H9 (cell line): ENCODE measurements at regions not wholly inside any gene's neighbourhood (a gene's known extent, or its start where the extent isn't known, plus 50 kb on each side); places are given as distances from the start of the nearest gene placed in this dataset.

ENCODE experiments used
- DNase-seq: peaks from one replicate; pipeline ENCODE4 v3.0.0-alpha.2; 2017
- H2AFZ ChIP-seq: one replicate; pipeline ENCODE4 v1.6.1; 2013; ENCODE audit warnings: mild to moderate bottlenecking, low read length, control low read depth, moderate library complexity
- H2AK5ac ChIP-seq: 2 replicates; pipeline ENCODE4 v1.6.1; 2013; ENCODE audit warnings: low read length, control low read depth, mixed read lengths; ENCODE audit not compliant: insufficient read length
- H2BK120ac ChIP-seq: one replicate; pipeline ENCODE4 v1.6.1; 2013; ENCODE audit warnings: low read depth, mild to moderate bottlenecking, low read length, control low read depth, inconsistent platforms; ENCODE audit not compliant: poor library complexity, severe bottlenecking
- H2BK12ac ChIP-seq: 2 replicates; pipeline ENCODE4 v1.6.1; 2013; ENCODE audit warnings: low read length, control low read depth, mixed read lengths, low read depth; ENCODE audit not compliant: insufficient read length
- H2BK15ac ChIP-seq: 2 replicates; pipeline ENCODE4 v1.6.1; 2013; ENCODE audit warnings: low read depth, low read length, control low read depth
- H2BK20ac ChIP-seq: one replicate; pipeline ENCODE4 v1.6.1; 2013; ENCODE audit warnings: low read depth, mild to moderate bottlenecking, low read length, control low read depth, inconsistent platforms; ENCODE audit not compliant: poor library complexity, severe bottlenecking
- H2BK5ac ChIP-seq: 2 replicates; pipeline ENCODE4 v1.6.1; 2013; ENCODE audit warnings: low read length, control low read depth, mixed read lengths; ENCODE audit not compliant: insufficient read length
- H3K14ac ChIP-seq: 2 replicates; pipeline ENCODE4 v1.6.1; 2013; ENCODE audit warnings: low read length, control low read depth; ENCODE audit not compliant: insufficient read depth
- H3K18ac ChIP-seq: 2 replicates; pipeline ENCODE4 v1.6.1; 2013; ENCODE audit warnings: low read depth, mild to moderate bottlenecking, mixed read lengths, low read length, control low read depth; ENCODE audit not compliant: insufficient read length
- H3K23ac ChIP-seq: 2 replicates; pipeline ENCODE4 v1.6.1; 2013; ENCODE audit warnings: low read length, control low read depth, mixed read lengths, low read depth; ENCODE audit not compliant: insufficient read length
- H3K23me2 ChIP-seq: 2 replicates; pipeline ENCODE4 v1.6.1; 2013; ENCODE audit warnings: low read depth, mild to moderate bottlenecking, mixed read lengths, low read length, control low read depth; ENCODE audit not compliant: insufficient read length, poor library complexity, severe bottlenecking
- H3K27ac ChIP-seq: 2 replicates; pipeline ENCODE4 v1.5.1; 2013; ENCODE audit warnings: low read length, control low read depth, mixed read lengths, low read depth; ENCODE audit not compliant: insufficient read length
- H3K27me3 ChIP-seq: 2 replicates; pipeline ENCODE4 v1.6.1; 2013; ENCODE audit warnings: low read length, control low read depth, inconsistent platforms; ENCODE audit not compliant: insufficient read depth
- H3K4ac ChIP-seq: 2 replicates; pipeline ENCODE4 v1.6.1; 2013; ENCODE audit warnings: low read depth, mild to moderate bottlenecking, control low read depth, inconsistent platforms, low read length, moderate library complexity
- H3K4me1 ChIP-seq: 2 replicates; pipeline ENCODE4 v1.6.1; 2013; ENCODE audit warnings: low read length, control low read depth, inconsistent platforms; ENCODE audit not compliant: insufficient read depth
- H3K4me2 ChIP-seq: 2 replicates; pipeline ENCODE4 v1.6.1; 2013; ENCODE audit warnings: low read length, control low read depth, mixed read lengths; ENCODE audit not compliant: insufficient read length, insufficient read depth
- H3K56ac ChIP-seq: 2 replicates; pipeline ENCODE4 v1.6.1; 2013; ENCODE audit warnings: low read depth, mild to moderate bottlenecking, mixed read lengths, low read length, control low read depth; ENCODE audit not compliant: insufficient read length
- H3K79me1 ChIP-seq: 2 replicates; pipeline ENCODE4 v1.6.1; 2013; ENCODE audit warnings: low read depth, mild to moderate bottlenecking, moderate library complexity, low read length, control low read depth, inconsistent platforms; ENCODE audit not compliant: insufficient read depth, poor library complexity, severe bottlenecking
- H3K79me2 ChIP-seq: 2 replicates; pipeline ENCODE4 v1.6.1; 2013; ENCODE audit warnings: low read length, control low read depth, inconsistent platforms; ENCODE audit not compliant: insufficient read depth
- H3K9ac ChIP-seq: 2 replicates; pipeline ENCODE4 v1.6.1; 2013; ENCODE audit warnings: low read length, control low read depth, mixed read lengths; ENCODE audit not compliant: insufficient read length; ENCODE audit errors: extremely low read depth
- H3K9me3 ChIP-seq: one replicate; pipeline ENCODE4 v1.6.1; 2013; ENCODE audit warnings: low read depth, low read length, inconsistent platforms; ENCODE audit not compliant: control insufficient read depth
- H3T11ph ChIP-seq: one replicate; pipeline ENCODE4 v1.6.1; 2013; ENCODE audit warnings: mild to moderate bottlenecking, low read length, control low read depth, inconsistent platforms
- H4K20me1 ChIP-seq: one replicate; pipeline ENCODE4 v1.6.1; 2013; ENCODE audit not compliant: control insufficient read depth, insufficient read length, insufficient read depth
- H4K5ac ChIP-seq: 2 replicates; pipeline ENCODE4 v1.6.1; 2013; ENCODE audit warnings: low read depth, mild to moderate bottlenecking, mixed read lengths, low read length, control low read depth; ENCODE audit not compliant: insufficient read length
- H4K8ac ChIP-seq: replicated peaks from 2 replicates; pipeline ENCODE4 v1.6.1; 2013; ENCODE audit warnings: low read length, control low read depth, mixed read lengths, low read depth; ENCODE audit not compliant: insufficient read length
- H4K91ac ChIP-seq: 2 replicates; pipeline ENCODE4 v1.6.1; 2013; ENCODE audit warnings: low read depth, mild to moderate bottlenecking, moderate library complexity, mixed read lengths, low read length, control low read depth; ENCODE audit not compliant: insufficient read length
- H3K27ac Mint-ChIP-seq, 3 experiments: 2 replicates in 2 of 3; 3 replicates in 1 of 3; pipeline ENCODE4 v1.8.0; 2020 to 2021; ENCODE audit warnings: mixed read lengths in 3 of 3, mild to moderate bottlenecking in 1 of 3, moderate library complexity in 1 of 3
- H3K27me3 Mint-ChIP-seq: 2 replicates; pipeline ENCODE4 v1.8.0; 2021; ENCODE audit warnings: low read depth, mild to moderate bottlenecking, moderate library complexity, mixed read lengths
- H3K36me3 Mint-ChIP-seq, 3 experiments: 2 replicates in 2 of 3; 3 replicates in 1 of 3; pipeline ENCODE4 v1.8.0; 2020 to 2021; ENCODE audit warnings: low read depth in 3 of 3, mixed read lengths in 3 of 3; ENCODE audit not compliant: insufficient read depth in 1 of 3
- H3K4me1 Mint-ChIP-seq, 2 experiments: 2 replicates each; pipeline ENCODE4 v1.8.0; 2020; ENCODE audit warnings: mixed read lengths in 2 of 2
- H3K4me3 Mint-ChIP-seq, 2 experiments: 2 replicates in 1 of 2; 3 replicates in 1 of 2; pipeline ENCODE4 v1.8.0; 2020 to 2021; ENCODE audit warnings: mild to moderate bottlenecking in 2 of 2, mixed read lengths in 2 of 2, moderate library complexity in 1 of 2
- H3K9me3 Mint-ChIP-seq, 2 experiments: 2 replicates in 1 of 2; 3 replicates in 1 of 2; pipeline ENCODE4 v1.8.0; 2020; ENCODE audit warnings: mild to moderate bottlenecking in 2 of 2, mixed read lengths in 2 of 2, moderate library complexity in 1 of 2
- WGBS: extraction: QIAGEN DNeasy Blood & Tissue Kit; methylation state at CpG from one replicate; pipeline ENCODE4 v1.1.7; 2013; ENCODE audit warnings: missing lambda C conversion rate, low lambda C conversion rate, mixed read lengths; ENCODE audit not compliant: insufficient read length; ENCODE audit errors: extremely low coverage; 5-methylcytosine and 5-hydroxymethylcytosine counted together
- TF ChIP-seq, protein P1 (sequence below): fragments of 200-600 bp; sonication (generic); conservative IDR thresholded peaks from 3 replicates; pipeline ENCODE4 v1.8.0; 2021; ENCODE audit warnings: antibody characterized with exemption, mild to moderate bottlenecking

DNA sequence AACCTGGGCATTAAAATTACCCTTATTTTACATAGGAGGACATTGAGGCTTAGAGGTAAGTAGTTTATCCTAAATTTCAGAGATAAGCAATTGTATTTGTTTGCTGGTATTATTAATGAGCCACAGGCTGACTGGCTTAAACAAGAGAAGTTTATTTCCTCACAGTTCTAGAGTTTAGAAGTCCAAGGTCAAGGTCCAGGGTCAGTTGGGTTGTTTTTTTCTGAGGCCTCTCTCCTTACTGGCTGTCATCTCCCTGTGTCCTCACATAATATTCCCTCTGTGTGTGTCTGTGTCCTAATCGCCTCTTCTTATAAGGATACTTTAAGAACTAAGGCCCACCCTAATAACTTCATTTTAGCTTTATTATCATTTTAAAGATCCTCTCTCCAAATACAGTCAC, 294.9 kb upstream of the ATP5MC3 start:
- Histone ChIP-seq H3K9me3 (no peaks in the 10 kb centered on the region), H2BK120ac (no peak overlapping the region), H2AK5ac (no peak overlapping the region), H3K27me3 (no peaks in the 10 kb centered on the region), H4K8ac (no peak overlapping the region), H3K79me1 (no peaks in the 10 kb centered on the region), H3K23ac (no peak overlapping the region), H2BK12ac (no peak overlapping the region), H3K4me1 (no peaks in the 10 kb centered on the region), H2BK20ac (no peak overlapping the region), H3K23me2 (no peaks in the 10 kb centered on the region), H2AFZ (no peak overlapping the region), H2BK5ac (no peak overlapping the region), H2BK15ac (no peak overlapping the region), H3K4me2 (no peak overlapping the region), H3K9ac (no peak overlapping the region), H3K4ac (no peak overlapping the region), H3K27ac (no peak overlapping the region), H3K56ac (no peak overlapping the region), H3K14ac (no peak overlapping the region), H3K79me2 (no peaks in the 10 kb centered on the region), H3K18ac (no peak overlapping the region), H4K5ac (no peak overlapping the region), H4K20me1 (no peaks in the 10 kb centered on the region), H3T11ph (no peak overlapping the region), H4K91ac (no peak overlapping the region)
- no peak overlapping the region for H3K4me3 Mint-ChIP-seq
- TF ChIP-seq, protein P1, sequence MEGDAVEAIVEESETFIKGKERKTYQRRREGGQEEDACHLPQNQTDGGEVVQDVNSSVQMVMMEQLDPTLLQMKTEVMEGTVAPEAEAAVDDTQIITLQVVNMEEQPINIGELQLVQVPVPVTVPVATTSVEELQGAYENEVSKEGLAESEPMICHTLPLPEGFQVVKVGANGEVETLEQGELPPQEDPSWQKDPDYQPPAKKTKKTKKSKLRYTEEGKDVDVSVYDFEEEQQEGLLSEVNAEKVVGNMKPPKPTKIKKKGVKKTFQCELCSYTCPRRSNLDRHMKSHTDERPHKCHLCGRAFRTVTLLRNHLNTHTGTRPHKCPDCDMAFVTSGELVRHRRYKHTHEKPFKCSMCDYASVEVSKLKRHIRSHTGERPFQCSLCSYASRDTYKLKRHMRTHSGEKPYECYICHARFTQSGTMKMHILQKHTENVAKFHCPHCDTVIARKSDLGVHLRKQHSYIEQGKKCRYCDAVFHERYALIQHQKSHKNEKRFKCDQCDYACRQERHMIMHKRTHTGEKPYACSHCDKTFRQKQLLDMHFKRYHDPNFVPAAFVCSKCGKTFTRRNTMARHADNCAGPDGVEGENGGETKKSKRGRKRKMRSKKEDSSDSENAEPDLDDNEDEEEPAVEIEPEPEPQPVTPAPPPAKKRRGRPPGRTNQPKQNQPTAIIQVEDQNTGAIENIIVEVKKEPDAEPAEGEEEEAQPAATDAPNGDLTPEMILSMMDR = no peak
- H3K27ac Mint-ChIP-seq = no peak overlapping the region
- no peaks in the 10 kb centered on the region for H3K27me3 Mint-ChIP-seq
- no peak for DNase-seq
- H3K9me3 Mint-ChIP-seq = no peaks in the 10 kb centered on the region
- peaks cover 0 to 10% of the 10 kb centered on the region in 2 experiments; a peak in 2 of 4 replicates for H3K4me1 Mint-ChIP-seq
- no peaks in the 10 kb centered on the region for H3K36me3 Mint-ChIP-seq
- no CpG with 5 or more reads among the region's 1 CpG for WGBS
